Natural killer cell treated with Interleukin-12 subunit alpha and Interleukin-12 subunit beta and Interleukin-15 and Interleukin-18, amount 100 ng/mL, for 72 hours (primary cell): ENCODE measurements at regions not wholly inside any gene's neighbourhood (a gene's known extent, or its start where the extent isn't known, plus 50 kb on each side); places are given as distances from the start of the nearest gene placed in this dataset.

Experiments used
- ATAC-seq, 2 donors: fragments of 150-1000 bp; cut with Tn5 transposase in 1 of 2; sonication (Bioruptor Pico), chemical (Tn5 transposase) in 1 of 2; 2 replicates each; pipeline ENCODE4 v1.10.0; 2021
- DNase-seq: peaks from one replicate; pipeline ENCODE4 v3.0.0; 2022; ENCODE audit warnings: low spot score
- H3K27ac Mint-ChIP-seq, 2 donors: 1 replicate in 1 of 2; 2 replicates in 1 of 2; pipeline ENCODE4 v1.8.0; 2022; ENCODE audit warnings: mixed read lengths in 2 of 2, mild to moderate bottlenecking in 1 of 2, moderate library complexity in 1 of 2
- H3K27me3 Mint-ChIP-seq, 2 donors: 1 replicate in 1 of 2; 2 replicates in 1 of 2; pipeline ENCODE4 v1.8.0; 2022; ENCODE audit warnings: mixed read lengths in 2 of 2
- H3K36me3 Mint-ChIP-seq: one replicate; pipeline ENCODE4 v1.8.0; 2022; ENCODE audit warnings: mixed read lengths
- H3K4me1 Mint-ChIP-seq, 2 donors: 1 replicate in 1 of 2; 2 replicates in 1 of 2; pipeline ENCODE4 v1.8.0; 2022; ENCODE audit warnings: low read depth in 2 of 2, mixed read lengths in 2 of 2, mild to moderate bottlenecking in 1 of 2
- H3K4me3 Mint-ChIP-seq: one replicate; pipeline ENCODE4 v1.8.0; 2022; ENCODE audit warnings: mixed read lengths
- H3K9me3 Mint-ChIP-seq: 2 replicates; pipeline ENCODE4 v1.8.0; 2022; ENCODE audit warnings: mixed read lengths

DNA sequence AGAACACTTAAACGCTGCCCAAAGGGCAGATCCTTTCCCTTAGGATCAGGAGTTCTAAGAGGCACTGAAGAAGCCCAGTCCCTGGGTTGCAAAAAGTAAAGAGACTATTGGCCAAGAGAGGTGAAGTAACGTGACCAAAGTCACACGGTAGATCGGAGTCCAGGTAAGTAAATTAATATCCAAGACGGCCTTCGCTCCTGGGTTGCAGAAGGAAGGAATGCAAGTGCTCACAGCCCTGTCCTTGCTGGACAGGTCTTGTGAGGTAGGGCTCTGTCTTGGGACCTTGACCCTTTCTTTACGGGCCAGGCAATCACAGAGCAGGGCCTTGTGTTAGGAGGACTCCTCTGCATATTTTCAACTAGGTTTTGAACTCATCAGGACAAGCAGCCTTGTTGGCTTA, 243.7 kb upstream of the PDE10A start:
- H3K27me3 Mint-ChIP-seq, result peaks cover 15 to 21% of the 10 kb centered on the region in 2 donors
- H3K36me3 Mint-ChIP-seq, result no peaks in the 10 kb centered on the region
- no peaks in the 10 kb centered on the region for H3K9me3 Mint-ChIP-seq
- no peaks in the 10 kb centered on the region for H3K4me1 Mint-ChIP-seq
- ATAC-seq (no peak), DNase-seq (no peak)
- no peak overlapping the region for H3K4me3 Mint-ChIP-seq
- H3K27ac Mint-ChIP-seq, result no peak overlapping the region

GRCh38 chr6:165905744-165906143, 242.7 kb upstream of the PDE10A start:
- Mint-ChIP-seq H3K4me1 (no peaks in the 10 kb centered on the region), H3K27me3 (peaks cover 16 to 22% of the 10 kb centered on the region in 2 donors), H3K36me3 (no peaks in the 10 kb centered on the region), H3K27ac (no peak overlapping the region), H3K9me3 (no peaks in the 10 kb centered on the region), H3K4me3 (no peak overlapping the region)
- DNase-seq (no peak), ATAC-seq (no peak)

DNA sequence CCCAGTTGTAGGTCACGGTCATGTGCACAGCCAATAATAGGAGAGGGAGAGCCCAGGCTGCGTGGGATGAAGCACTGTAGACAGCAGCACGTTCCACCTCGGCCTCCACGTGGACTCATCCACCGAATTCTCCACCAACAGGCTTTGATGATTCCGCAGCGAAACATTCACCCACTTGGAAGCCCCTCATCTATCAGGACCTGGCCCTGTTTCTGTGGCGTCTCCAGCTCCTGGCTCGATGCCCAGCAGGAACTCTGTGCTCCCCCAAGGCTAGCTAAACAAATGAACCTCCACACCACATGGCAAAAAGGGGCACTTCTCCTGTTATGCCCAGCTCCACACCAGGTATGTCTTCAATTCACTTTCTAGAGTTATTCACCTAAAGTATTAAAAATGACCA, 237.9 kb upstream of the PDE10A start:
- no peak for ATAC-seq
- Mint-ChIP-seq H3K36me3 (no peaks in the 10 kb centered on the region), H3K4me1 (no peaks in the 10 kb centered on the region), H3K9me3 (no peaks in the 10 kb centered on the region), H3K27ac (no peak overlapping the region), H3K4me3 (no peak overlapping the region), H3K27me3 (peaks cover 18 to 27% of the 10 kb centered on the region in 2 donors)
- DNase-seq, result no peak

GRCh38 chr6:165899611-165900010, 236.6 kb upstream of the PDE10A start:
- Mint-ChIP-seq H3K4me3 (no peak overlapping the region), H3K27me3 (peaks cover 18 to 27% of the 10 kb centered on the region in 2 donors), H3K36me3 (no peaks in the 10 kb centered on the region), H3K27ac (no peak overlapping the region), H3K9me3 (no peaks in the 10 kb centered on the region), H3K4me1 (no peaks in the 10 kb centered on the region)
- no peak for DNase-seq
- no peak for ATAC-seq

- Mint-ChIP-seq H3K27me3 (peaks cover 6 to 17% of the 10 kb centered on the region in 2 donors), H3K27ac (no peak overlapping the region), H3K36me3 (no peaks in the 10 kb centered on the region), H3K9me3 (no peaks in the 10 kb centered on the region), H3K4me1 (no peaks in the 10 kb centered on the region), H3K4me3 (no peak overlapping the region)
- DNase-seq (no peak), ATAC-seq (peak in 1 of 2 donors; percentile 17)
These were observed 232.6 kb upstream of the PDE10A start for GRCh38 chr6:165895421-165896165.

DNA sequence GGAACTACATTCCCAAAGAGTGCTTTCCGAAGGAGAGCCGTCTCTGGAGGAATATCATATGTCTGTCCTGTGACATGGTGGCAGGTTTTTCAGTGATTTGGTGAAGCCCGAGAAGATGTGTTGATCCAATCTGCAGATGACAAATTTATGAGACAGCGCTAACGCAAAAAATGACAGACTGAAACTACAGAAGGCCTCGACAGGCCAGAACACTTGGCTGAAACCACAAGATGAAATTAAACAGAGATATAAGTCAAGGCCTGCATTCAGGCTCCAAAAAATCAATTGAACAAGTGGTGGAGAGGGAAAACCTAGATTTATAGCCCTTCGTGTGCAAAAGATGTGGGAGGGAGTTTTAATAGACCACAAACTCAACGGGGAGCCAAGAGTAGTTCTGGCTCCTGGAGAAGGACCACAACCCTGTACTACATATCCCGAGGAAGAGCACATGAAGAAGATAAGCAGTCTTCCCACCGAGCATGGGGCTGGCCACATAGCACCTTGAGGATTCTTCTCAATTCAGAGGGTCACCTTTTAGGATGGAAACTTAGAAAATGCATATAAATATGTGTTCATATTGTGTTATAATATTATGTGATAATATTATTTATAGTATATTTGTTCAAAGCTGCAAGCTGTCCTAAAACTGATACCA, 231.3 kb upstream of the PDE10A start:
- Mint-ChIP-seq H3K4me1 (no peaks in the 10 kb centered on the region), H3K4me3 (no peak overlapping the region), H3K36me3 (no peaks in the 10 kb centered on the region)

DNA sequence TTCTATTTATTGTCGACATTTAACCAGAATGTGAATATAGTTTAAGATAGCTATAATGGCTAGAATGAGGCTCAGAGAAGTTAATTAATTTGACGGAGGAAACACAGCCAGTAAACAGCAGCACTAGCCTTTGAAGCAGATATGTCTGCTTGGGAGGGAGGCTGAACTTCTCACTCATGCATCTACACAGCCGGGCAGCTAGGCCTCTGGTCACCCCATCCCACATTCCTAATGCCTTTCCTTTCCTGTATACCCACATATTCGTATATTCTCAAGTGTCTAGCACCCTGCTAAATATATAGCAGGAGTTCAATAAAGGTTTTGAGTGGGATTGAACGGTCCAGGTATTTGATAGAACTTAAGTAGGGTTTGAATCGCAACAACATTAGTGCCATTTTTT, 230.4 kb upstream of the PDE10A start:
- DNase-seq (no peak), ATAC-seq (no peak)
- Mint-ChIP-seq H3K27me3 (peaks cover 0 to 13% of the 10 kb centered on the region in 2 donors), H3K36me3 (no peaks in the 10 kb centered on the region), H3K4me1 (no peaks in the 10 kb centered on the region), H3K4me3 (no peak overlapping the region), H3K27ac (no peak overlapping the region), H3K9me3 (no peaks in the 10 kb centered on the region)

More for the DNA sequence above, 231.3 kb upstream of the PDE10A start:
- H3K27ac Mint-ChIP-seq, result no peak overlapping the region
- DNase-seq (no peak), ATAC-seq (no peak)
- peaks cover 4 to 13% of the 10 kb centered on the region in 2 donors for H3K27me3 Mint-ChIP-seq
- H3K9me3 Mint-ChIP-seq, result no peaks in the 10 kb centered on the region

GRCh38 chr6:165891320-165891719, 228.3 kb upstream of the PDE10A start:
- Mint-ChIP-seq H3K4me1 (no peaks in the 10 kb centered on the region), H3K9me3 (no peaks in the 10 kb centered on the region), H3K36me3 (no peaks in the 10 kb centered on the region), H3K27me3 (peaks cover 0 to 13% of the 10 kb centered on the region in 2 donors), H3K4me3 (no peak overlapping the region), H3K27ac (no peak overlapping the region)
- ATAC-seq (no peak), DNase-seq (no peak)

- no peaks in the 10 kb centered on the region for H3K4me1 Mint-ChIP-seq
- no peak overlapping the region for H3K4me3 Mint-ChIP-seq
- no peaks in the 10 kb centered on the region for H3K9me3 Mint-ChIP-seq
- peaks cover 0 to 13% of the 10 kb centered on the region in 2 donors for H3K27me3 Mint-ChIP-seq
- ATAC-seq (no peak), DNase-seq (no peak)
- H3K27ac Mint-ChIP-seq, result no peak overlapping the region
- no peaks in the 10 kb centered on the region for H3K36me3 Mint-ChIP-seq
These were observed 227.3 kb upstream of the PDE10A start for GRCh38 chr6:165890404-165890735.

DNA sequence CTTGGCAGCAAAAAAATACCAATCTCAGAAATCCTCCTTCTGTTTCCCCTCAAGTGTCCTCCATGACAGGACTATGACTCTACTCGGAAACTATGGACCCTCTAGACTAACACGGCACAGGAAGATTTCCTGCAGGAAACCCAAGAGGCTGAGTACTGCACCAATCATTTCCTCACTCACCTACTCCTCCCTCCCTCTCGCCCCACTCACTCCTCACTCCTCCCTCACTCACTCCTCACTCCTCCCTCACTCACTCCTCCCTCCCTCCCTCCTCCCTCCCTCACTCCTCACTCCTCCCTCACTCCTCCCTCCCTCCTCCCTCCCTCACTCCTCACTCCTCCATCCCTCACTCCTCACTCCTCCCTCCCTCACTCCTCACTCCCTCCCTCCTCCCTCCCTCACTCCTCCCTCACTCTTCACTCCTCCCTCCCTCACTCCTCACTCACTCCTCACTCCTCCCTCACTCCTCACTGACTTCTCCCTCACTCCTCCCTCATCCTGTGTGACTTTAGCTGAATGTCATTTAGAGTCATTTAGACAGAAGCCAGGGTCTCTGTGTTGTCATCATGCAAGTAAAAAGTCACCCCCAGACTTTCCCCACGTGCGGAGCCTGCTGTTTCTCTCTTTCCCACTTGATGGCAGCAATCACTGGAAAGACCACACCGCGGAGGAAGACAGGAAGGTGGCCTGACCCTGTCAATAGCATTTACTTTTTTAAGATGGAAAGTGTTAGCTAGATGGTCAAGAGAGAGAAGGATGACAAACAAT, 226.8 kb upstream of the PDE10A start:
- H3K4me3 Mint-ChIP-seq, result no peak overlapping the region
- H3K36me3 Mint-ChIP-seq, result no peaks in the 10 kb centered on the region
- H3K4me1 Mint-ChIP-seq, result peaks cover 4 to 5% of the 10 kb centered on the region in 2 donors
- H3K27ac Mint-ChIP-seq, result no peak overlapping the region
- no peak for DNase-seq
- H3K27me3 Mint-ChIP-seq, result peaks cover 0 to 13% of the 10 kb centered on the region in 2 donors
- ATAC-seq, result no peak
- H3K9me3 Mint-ChIP-seq, result no peaks in the 10 kb centered on the region

- peaks cover 4 to 8% of the 10 kb centered on the region in 2 donors for H3K4me1 Mint-ChIP-seq
- H3K36me3 Mint-ChIP-seq, result no peaks in the 10 kb centered on the region
- peaks cover 0 to 7% of the 10 kb centered on the region in 2 donors for H3K27me3 Mint-ChIP-seq
- no peak for ATAC-seq
- H3K9me3 Mint-ChIP-seq, result no peaks in the 10 kb centered on the region
- H3K4me3 Mint-ChIP-seq, result no peak overlapping the region
- no peak overlapping the region for H3K27ac Mint-ChIP-seq
- no peak for DNase-seq
These were observed 223.1 kb upstream of the PDE10A start for GRCh38 chr6:165886169-165886568.

DNA sequence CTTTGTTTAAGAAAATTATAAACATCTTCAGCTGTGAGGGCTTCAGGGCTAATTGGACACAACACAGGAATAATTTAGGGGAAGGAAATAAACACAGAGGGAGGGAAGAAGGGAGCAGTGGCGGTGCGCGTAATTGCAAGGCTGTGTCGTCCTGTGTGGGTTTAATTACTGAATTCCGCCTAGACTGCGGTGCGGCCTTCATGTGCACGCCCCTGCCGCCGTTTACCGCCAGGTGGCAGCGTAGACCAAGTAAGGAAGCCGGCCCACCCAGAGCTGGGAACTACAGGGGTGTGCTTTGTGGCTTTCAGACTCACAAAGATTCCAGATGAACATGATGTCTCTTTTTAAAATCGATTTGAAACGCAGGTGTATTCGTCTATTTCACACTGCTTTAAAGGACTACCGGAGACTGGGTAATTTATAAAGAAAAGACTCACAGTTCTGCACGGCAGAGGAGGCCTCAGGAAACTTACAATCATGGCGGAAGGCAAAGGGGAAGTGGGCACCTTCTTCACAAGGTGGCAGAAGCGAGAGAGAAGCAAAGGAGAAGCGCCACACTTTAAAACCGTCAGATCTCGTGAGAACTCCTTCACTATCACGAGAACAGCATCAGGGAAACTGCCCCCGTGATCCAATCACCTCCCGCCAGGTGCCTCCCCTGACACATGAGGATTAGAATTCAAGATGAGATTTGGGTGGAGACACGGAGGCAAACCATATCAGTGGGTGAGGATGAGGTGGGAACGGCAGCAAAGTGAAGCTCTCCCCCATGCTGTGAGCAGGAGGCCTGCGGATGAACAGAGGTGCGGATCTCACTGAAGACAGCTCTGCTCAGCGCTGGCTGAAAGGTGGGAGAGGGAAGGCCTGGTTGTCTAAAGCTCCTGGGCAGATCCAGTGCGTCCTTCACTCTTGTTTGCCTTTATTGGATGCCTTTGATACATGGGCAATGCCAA, 222.0 kb upstream of the PDE10A start:
- Mint-ChIP-seq H3K36me3 (no peaks in the 10 kb centered on the region), H3K4me1 (peaks cover 4 to 8% of the 10 kb centered on the region in 2 donors)
- peak; percentile 81 to 86 for ATAC-seq

More for the DNA sequence above, 222.0 kb upstream of the PDE10A start:
- Mint-ChIP-seq H3K27ac (peak overlapping the region in 1 of 2 donors; percentile 36), H3K4me3 (peak overlapping the region; percentile 34), H3K27me3 (peaks cover 0 to 7% of the 10 kb centered on the region in 2 donors), H3K9me3 (no peaks in the 10 kb centered on the region)
- DNase-seq, result peak; percentile 73
